HL-60 (cell line): ENCODE measurements at regions not wholly inside any gene's neighbourhood (a gene's known extent, or its start where the extent isn't known, plus 50 kb on each side); places are given as distances from the start of the nearest gene placed in this dataset.

Experiments
- DNase-seq, 2 experiments: peaks; one replicate each; pipeline ENCODE4 v3.0.0-alpha.2; 2010 to 2020; ENCODE audit warnings: low read depth in 1 of 2, low spot score in 1 of 2
- H3K27ac ChIP-seq: fragments of 250-450 bp; sonication (Bioruptor Pico); replicated peaks from 2 replicates; pipeline ENCODE4 v1.5.1; 2020; ENCODE audit warnings: mild to moderate bottlenecking, moderate library complexity
- H3K27me3 ChIP-seq: fragments of 250-450 bp; sonication (Bioruptor Pico); 2 replicates; pipeline ENCODE4 v1.5.1; 2021; ENCODE audit warnings: mild to moderate bottlenecking, moderate library complexity; ENCODE audit not compliant: insufficient read depth, poor library complexity, severe bottlenecking
- H3K4me3 ChIP-seq: replicated peaks from 2 replicates; pipeline ENCODE4 v1.5.1; 2011; ENCODE audit warnings: mild to moderate bottlenecking, control low read depth, low read length; ENCODE audit not compliant: insufficient read depth
- GABPA ChIP-seq: IDR thresholded peaks from 2 replicates; pipeline ENCODE4 v1.6.1; 2012; ENCODE audit warnings: low read depth
- POLR2AphosphoS5 ChIP-seq: IDR thresholded peaks from 2 replicates; pipeline ENCODE4 v1.6.1; 2012; ENCODE audit warnings: low read depth
- SPI1 ChIP-seq: IDR thresholded peaks from 2 replicates; pipeline ENCODE4 v1.6.1; 2012; ENCODE audit warnings: low read depth, mild to moderate bottlenecking, borderline replicate concordance
- TF ChIP-seq, protein P1 (sequence below): IDR thresholded peaks from one replicate; pipeline ENCODE4 v1.5.1; 2011; ENCODE audit warnings: low read length, control low read depth, inconsistent platforms; ENCODE audit not compliant: insufficient read depth
- TF ChIP-seq, protein P2 (sequence below): IDR thresholded peaks from 2 replicates; pipeline ENCODE4 v1.6.1; 2012; ENCODE audit warnings: low read depth; ENCODE audit not compliant: insufficient replicate concordance

DNA sequence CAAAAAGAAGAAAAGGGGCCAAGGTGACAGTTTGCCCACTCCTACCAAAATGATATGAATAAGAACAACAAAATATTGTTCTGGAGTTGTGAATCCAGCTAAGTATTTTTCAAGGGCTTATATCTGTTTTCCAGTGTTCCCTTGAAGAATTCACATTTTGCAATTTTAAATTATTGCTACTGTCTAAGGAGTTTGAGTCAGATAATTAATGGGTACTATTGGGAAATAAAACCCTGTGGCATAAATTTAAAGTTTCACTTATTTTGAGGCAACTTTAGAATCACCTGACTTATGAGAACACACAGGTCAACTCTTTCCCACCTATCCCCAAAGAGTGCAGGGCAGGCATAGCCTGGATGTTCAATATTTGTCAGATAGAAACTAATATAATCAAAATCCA lies 188.0 kb upstream of the GHR start:
- TF ChIP-seq, protein P1, sequence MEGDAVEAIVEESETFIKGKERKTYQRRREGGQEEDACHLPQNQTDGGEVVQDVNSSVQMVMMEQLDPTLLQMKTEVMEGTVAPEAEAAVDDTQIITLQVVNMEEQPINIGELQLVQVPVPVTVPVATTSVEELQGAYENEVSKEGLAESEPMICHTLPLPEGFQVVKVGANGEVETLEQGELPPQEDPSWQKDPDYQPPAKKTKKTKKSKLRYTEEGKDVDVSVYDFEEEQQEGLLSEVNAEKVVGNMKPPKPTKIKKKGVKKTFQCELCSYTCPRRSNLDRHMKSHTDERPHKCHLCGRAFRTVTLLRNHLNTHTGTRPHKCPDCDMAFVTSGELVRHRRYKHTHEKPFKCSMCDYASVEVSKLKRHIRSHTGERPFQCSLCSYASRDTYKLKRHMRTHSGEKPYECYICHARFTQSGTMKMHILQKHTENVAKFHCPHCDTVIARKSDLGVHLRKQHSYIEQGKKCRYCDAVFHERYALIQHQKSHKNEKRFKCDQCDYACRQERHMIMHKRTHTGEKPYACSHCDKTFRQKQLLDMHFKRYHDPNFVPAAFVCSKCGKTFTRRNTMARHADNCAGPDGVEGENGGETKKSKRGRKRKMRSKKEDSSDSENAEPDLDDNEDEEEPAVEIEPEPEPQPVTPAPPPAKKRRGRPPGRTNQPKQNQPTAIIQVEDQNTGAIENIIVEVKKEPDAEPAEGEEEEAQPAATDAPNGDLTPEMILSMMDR = no peak
- TF ChIP-seq POLR2AphosphoS5 = no peak
- no peak for TF ChIP-seq SPI1
- TF ChIP-seq, protein P2, sequence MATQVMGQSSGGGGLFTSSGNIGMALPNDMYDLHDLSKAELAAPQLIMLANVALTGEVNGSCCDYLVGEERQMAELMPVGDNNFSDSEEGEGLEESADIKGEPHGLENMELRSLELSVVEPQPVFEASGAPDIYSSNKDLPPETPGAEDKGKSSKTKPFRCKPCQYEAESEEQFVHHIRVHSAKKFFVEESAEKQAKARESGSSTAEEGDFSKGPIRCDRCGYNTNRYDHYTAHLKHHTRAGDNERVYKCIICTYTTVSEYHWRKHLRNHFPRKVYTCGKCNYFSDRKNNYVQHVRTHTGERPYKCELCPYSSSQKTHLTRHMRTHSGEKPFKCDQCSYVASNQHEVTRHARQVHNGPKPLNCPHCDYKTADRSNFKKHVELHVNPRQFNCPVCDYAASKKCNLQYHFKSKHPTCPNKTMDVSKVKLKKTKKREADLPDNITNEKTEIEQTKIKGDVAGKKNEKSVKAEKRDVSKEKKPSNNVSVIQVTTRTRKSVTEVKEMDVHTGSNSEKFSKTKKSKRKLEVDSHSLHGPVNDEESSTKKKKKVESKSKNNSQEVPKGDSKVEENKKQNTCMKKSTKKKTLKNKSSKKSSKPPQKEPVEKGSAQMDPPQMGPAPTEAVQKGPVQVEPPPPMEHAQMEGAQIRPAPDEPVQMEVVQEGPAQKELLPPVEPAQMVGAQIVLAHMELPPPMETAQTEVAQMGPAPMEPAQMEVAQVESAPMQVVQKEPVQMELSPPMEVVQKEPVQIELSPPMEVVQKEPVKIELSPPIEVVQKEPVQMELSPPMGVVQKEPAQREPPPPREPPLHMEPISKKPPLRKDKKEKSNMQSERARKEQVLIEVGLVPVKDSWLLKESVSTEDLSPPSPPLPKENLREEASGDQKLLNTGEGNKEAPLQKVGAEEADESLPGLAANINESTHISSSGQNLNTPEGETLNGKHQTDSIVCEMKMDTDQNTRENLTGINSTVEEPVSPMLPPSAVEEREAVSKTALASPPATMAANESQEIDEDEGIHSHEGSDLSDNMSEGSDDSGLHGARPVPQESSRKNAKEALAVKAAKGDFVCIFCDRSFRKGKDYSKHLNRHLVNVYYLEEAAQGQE = no peak
- TF ChIP-seq GABPA = no peak
- no peak overlapping the region for H3K27ac ChIP-seq

DNA sequence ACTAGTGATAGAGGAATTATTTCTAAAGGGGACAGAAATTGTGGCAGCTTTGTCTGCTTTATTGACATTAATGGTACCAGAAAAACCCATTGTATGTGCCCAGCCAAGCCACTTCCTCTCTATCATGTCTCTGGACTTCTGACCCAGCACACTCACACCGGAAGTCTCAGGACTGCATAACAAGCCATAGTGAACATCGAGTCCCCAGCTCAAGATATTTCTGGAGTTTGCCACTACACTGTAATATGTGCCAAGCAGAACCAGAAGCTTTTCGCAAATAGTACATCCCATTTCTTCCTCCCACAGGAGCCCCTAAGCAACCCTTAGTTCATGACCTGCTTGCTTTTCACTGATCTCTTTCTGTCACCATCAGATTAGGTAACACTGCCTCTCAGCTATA lies 187.4 kb upstream of the GHR start:
- TF ChIP-seq GABPA (no peak), SPI1 (no peak), POLR2AphosphoS5 (no peak)
- TF ChIP-seq, protein P2 = no peak
- TF ChIP-seq, protein P1 = no peak
- DNase-seq = no peak
- H3K27ac ChIP-seq = no peak overlapping the region
- H3K4me3 ChIP-seq = no peak overlapping the region
- peaks cover 3% of the 10 kb centered on the region for H3K27me3 ChIP-seq

More for the DNA sequence above, 188.0 kb upstream of the GHR start:
- Histone ChIP-seq H3K27me3 (peaks cover 3% of the 10 kb centered on the region), H3K4me3 (no peak overlapping the region)
- DNase-seq = no peak

DNA sequence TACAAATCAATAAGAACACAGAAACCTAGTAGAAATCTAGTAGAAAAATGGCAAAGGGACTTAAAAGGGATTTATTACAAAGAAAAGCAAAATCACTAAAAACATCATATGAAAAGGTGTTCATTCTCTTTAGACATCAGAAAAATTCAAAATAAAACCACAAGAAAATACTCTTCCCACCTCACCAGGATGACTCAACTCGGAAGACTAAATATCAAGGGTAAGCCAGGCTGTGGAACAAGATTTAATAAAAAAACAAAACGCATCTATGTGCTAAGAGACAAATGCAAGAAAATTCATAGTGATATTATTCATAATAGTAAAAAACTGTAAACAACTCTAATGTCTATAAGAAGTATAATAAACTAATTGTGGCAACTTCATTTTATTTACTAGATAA lies 181.6 kb upstream of the GHR start:
- TF ChIP-seq SPI1 (no peak), GABPA (no peak), POLR2AphosphoS5 (no peak)
- TF ChIP-seq, protein P1 = no peak
- TF ChIP-seq, protein P2 = no peak
- no peak overlapping the region for H3K27ac ChIP-seq
- no peak overlapping the region for H3K4me3 ChIP-seq
- no peak for DNase-seq
- no peaks in the 10 kb centered on the region for H3K27me3 ChIP-seq
